SK-N-MC (cell line): ENCODE measurements at regions not wholly inside any gene's neighbourhood (a gene's known extent, or its start where the extent isn't known, plus 50 kb on each side); places are given as distances from the start of the nearest gene placed in this dataset.
A peak's percentile ranks its signal among the peaks of the same experiment; 100 is the strongest.

Source experiments
- DNase-seq: peaks from one replicate; pipeline ENCODE4 v3.0.0-alpha.2; 2011; ENCODE audit warnings: low read depth, low spot score
- H3K27ac ChIP-seq: fragments of 200-600 bp; sonication (generic); 2 replicates; pipeline ENCODE4 v1.5.1; 2016; ENCODE audit warnings: mixed run types
- H3K36me3 ChIP-seq: fragments of 200-600 bp; sonication (generic); 2 replicates; pipeline ENCODE4 v1.6.1; 2017; ENCODE audit warnings: antibody characterized with exemption, low read length, mixed read lengths; ENCODE audit not compliant: insufficient read depth
- H3K4me3 ChIP-seq: fragments of 200-600 bp; sonication (generic); 2 replicates; pipeline ENCODE4 v1.5.1; 2016
- H3K9ac ChIP-seq: fragments of 200-600 bp; sonication (generic); 2 replicates; pipeline ENCODE4 v1.8.0; 2017; ENCODE audit warnings: mixed run types, mixed read lengths; ENCODE audit not compliant: insufficient read length
- H3K9me3 ChIP-seq: fragments of 200-600 bp; sonication (generic); 2 replicates; pipeline ENCODE4 v1.6.1; 2017; ENCODE audit warnings: low read depth, mild to moderate bottlenecking, antibody characterized with exemption, low read length, moderate library complexity, mixed read lengths
- EZH2 ChIP-seq: fragments of 200-600 bp; sonication (generic); IDR thresholded peaks from one replicate; pipeline ENCODE4 v1.6.1; 2017; ENCODE audit warnings: antibody characterized with exemption
- FOXP2 ChIP-seq: optimal IDR thresholded peaks from 2 replicates; pipeline ENCODE3; 2011; ENCODE audit warnings: mild to moderate bottlenecking, moderate library complexity; ENCODE audit not compliant: insufficient read depth; ENCODE audit errors: extremely low read length, control extremely low read depth
- POLR2AphosphoS5 ChIP-seq: IDR thresholded peaks from 2 replicates; pipeline ENCODE4 v1.6.1; 2012; ENCODE audit warnings: mild to moderate bottlenecking, low read depth, low read length, borderline replicate concordance

DNA sequence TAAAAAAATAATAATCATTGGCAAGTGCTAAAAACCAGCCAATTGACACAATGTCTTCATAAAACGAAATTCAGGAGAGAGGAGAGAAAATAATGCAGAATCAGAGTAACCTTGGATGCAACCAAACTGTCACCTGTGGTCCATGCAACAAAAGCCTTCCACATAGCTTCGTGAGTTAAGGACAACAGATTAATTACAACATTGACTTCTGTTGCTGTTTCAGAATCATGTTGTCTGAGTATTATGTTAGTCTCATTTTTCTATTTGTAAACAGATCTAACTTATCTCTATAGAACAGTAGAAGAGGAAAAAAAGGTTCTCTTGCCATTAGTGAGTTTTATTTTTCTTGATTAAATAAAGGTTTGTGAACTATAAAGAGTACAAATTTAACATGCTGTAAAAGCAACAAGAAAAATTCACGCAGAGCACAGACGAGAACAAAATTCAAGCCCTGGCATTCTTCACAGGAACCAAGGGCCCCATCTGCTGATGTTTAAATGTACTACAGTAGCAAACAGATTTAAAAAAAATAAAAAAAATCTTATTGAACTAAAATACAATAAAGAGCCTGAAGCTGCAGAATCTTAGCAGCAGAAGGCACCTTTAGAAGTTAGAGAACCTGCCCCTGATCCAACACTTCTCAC, 381.1 kb upstream of the PKN2 start:
- DNase-seq = peak; percentile 35

DNA sequence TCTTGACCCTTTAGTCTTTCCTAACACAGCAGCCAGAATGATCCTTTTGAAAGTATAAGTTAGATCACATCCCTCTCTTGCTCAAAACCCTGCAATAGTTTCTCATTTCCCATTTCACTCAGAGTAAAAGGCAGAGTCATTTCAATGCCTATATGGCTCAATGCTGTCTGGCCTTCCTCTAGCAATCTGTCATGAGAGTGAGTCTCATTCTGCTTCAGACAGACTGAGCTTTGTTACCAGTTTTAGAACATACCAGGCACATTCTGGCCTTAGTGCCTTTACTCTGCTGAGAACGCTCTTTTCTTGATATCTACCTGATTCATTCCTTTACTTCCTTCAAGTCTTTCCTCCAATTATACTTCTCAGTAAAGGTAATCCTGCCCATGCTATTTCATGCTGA, 372.8 kb upstream of the PKN2 start:
- no peak overlapping the region for H3K4me3 ChIP-seq
- no peak overlapping the region for H3K27ac ChIP-seq
- TF ChIP-seq EZH2 (no peak), POLR2AphosphoS5 (no peak), FOXP2 (no peak)
- DNase-seq = no peak
- no peak overlapping the region for H3K9ac ChIP-seq
- H3K9me3 ChIP-seq = no peaks in the 10 kb centered on the region
- no peaks in the 10 kb centered on the region for H3K36me3 ChIP-seq

More for the DNA sequence above, 381.1 kb upstream of the PKN2 start:
- H3K4me3 ChIP-seq = no peak overlapping the region
- TF ChIP-seq FOXP2 (no peak), EZH2 (no peak), POLR2AphosphoS5 (no peak)
- no peak overlapping the region for H3K9ac ChIP-seq
- H3K36me3 ChIP-seq = no peaks in the 10 kb centered on the region
- H3K9me3 ChIP-seq = no peaks in the 10 kb centered on the region
- no peak overlapping the region for H3K27ac ChIP-seq

DNA sequence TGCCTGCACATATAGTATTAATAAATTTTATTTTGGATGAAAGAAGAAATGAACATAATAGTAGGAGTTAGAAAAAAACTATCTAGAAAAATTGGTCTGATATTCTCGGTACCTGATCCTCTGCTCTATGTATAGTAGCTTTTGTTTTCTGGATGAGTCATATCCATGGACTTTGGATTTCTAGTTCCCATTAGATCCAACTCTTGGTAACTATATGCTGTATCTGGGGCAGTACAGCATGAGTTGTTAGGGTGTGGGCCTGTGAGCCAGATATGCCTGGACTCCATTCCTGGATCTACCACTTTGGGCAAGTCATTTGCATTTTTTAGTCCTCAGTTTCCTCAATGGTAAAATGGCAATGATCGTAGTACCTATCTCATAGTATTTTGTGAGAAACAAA, 372.2 kb upstream of the PKN2 start:
- no peak overlapping the region for H3K4me3 ChIP-seq
- DNase-seq = no peak
- TF ChIP-seq FOXP2 = no peak
- no peak for TF ChIP-seq POLR2AphosphoS5
- TF ChIP-seq EZH2 = no peak
- no peaks in the 10 kb centered on the region for H3K9me3 ChIP-seq
- no peaks in the 10 kb centered on the region for H3K36me3 ChIP-seq
- no peak overlapping the region for H3K9ac ChIP-seq
- no peak overlapping the region for H3K27ac ChIP-seq

DNA sequence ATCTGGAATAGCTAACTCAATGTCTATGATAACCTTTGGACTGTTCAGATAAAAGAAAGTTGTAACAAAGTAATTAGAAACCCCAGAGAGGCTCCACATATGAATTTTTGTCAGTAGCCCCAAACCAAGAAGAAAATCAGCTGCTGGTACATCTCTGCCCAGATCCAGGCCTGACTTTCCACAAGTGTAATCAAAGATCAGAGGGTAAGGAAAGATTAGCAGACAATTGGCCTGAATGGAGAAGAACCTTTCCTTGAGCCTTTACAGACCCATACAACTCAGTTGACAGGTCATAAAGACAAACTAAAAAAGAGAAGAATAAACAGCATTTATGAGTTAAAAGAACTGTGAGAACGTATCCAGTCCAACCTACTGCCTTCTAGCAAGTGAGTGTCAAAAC, 366.7 kb upstream of the PKN2 start:
- DNase-seq = no peak
- Histone ChIP-seq H3K36me3 (no peaks in the 10 kb centered on the region), H3K27ac (no peak overlapping the region), H3K4me3 (no peak overlapping the region), H3K9me3 (no peaks in the 10 kb centered on the region), H3K9ac (no peak overlapping the region)
- TF ChIP-seq POLR2AphosphoS5 (no peak), FOXP2 (no peak), EZH2 (no peak)

DNA sequence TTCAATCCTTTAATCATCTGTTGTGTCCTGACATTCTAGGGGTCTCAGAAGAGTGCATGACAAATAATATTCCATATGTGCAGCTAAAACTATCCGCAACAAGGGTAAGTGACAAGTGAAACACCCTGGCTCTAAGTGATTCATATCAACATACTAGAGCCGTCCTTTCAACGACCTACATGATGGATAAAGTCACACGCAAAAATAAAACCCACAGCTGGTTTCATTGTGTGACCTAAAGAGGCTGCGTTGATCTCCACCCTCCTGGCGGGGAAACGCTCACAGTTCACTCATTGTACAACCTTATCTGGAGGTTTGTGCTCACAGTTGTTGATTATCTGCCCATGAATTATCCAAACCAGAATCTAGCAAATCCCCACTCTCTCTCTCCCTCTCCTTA, 365.3 kb upstream of the PKN2 start:
- H3K9ac ChIP-seq = no peak overlapping the region
- H3K27ac ChIP-seq = no peak overlapping the region
- H3K4me3 ChIP-seq = no peak overlapping the region
- no peaks in the 10 kb centered on the region for H3K36me3 ChIP-seq
- no peak for TF ChIP-seq POLR2AphosphoS5
- TF ChIP-seq FOXP2 = no peak
- no peak for TF ChIP-seq EZH2
- no peak for DNase-seq
- H3K9me3 ChIP-seq = no peaks in the 10 kb centered on the region

DNA sequence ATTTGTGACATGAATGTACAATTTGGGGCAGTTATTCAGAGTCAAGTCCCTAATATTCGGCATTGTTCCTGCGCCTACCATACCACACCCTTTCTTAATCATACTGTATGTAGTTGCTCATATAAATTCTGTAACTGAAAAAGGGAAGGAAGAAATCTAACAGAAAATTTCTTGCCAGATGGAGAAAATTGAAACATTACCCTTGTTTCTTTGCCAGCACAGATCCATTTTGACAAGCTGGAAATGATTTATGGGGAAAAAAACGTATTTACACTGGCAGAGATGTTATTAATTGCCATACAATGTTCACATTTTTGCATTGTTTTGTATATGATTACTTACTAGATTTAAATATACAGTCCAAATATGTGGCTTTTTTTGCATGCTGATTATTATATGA, 363.8 kb upstream of the PKN2 start:
- Histone ChIP-seq H3K9ac (no peak overlapping the region), H3K36me3 (no peaks in the 10 kb centered on the region), H3K4me3 (no peak overlapping the region), H3K9me3 (no peaks in the 10 kb centered on the region), H3K27ac (no peak overlapping the region)
- no peak for TF ChIP-seq FOXP2
- no peak for TF ChIP-seq POLR2AphosphoS5
- no peak for TF ChIP-seq EZH2
- no peak for DNase-seq

DNA sequence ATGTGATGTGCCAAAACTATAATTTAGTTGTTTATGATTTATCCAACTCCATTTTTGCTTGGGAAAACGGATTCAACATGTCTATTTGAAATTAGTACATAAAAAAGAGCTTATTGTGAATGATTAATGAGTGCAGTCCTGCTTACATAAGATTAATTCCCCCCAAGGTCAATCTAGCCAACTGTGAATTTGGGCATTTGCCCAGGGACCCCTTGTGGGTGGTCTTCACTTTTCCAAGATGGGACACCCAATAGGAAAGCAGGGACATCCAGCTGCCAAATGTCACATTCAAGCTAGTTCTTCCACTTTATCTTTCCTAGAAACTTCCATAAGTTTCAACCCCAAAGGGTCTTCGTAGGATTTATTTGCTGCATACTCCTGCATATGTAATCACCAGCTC, 362.4 kb upstream of the PKN2 start:
- no peak for DNase-seq
- Histone ChIP-seq H3K36me3 (no peaks in the 10 kb centered on the region), H3K9ac (no peak overlapping the region), H3K27ac (no peak overlapping the region), H3K9me3 (no peaks in the 10 kb centered on the region), H3K4me3 (no peak overlapping the region)
- TF ChIP-seq EZH2 = no peak
- no peak for TF ChIP-seq FOXP2
- no peak for TF ChIP-seq POLR2AphosphoS5

DNA sequence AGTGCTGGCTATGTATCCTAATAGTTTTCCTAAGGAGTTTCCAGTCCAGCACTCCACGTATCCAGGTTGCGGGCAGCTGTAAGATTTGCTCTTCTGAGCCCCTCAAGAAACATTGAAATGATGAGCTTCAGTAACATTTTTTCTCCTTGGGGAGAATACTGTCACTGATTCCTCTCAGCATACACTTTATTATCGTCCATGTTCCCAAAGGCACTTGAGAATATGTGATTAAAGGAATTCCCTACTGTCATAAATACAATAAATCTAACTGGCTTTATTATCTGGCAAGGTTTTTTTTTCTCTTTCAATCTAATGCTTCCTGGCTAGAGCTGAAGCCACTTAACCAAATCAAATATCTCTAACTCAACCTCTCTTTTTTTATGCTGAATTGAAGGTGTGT, 359.2 kb upstream of the PKN2 start:
- H3K27ac ChIP-seq = no peak overlapping the region
- H3K9ac ChIP-seq = no peak overlapping the region
- DNase-seq = no peak
- H3K36me3 ChIP-seq = no peaks in the 10 kb centered on the region
- no peak overlapping the region for H3K4me3 ChIP-seq
- no peaks in the 10 kb centered on the region for H3K9me3 ChIP-seq
- TF ChIP-seq POLR2AphosphoS5 = no peak
- TF ChIP-seq EZH2 = no peak
- no peak for TF ChIP-seq FOXP2

DNA sequence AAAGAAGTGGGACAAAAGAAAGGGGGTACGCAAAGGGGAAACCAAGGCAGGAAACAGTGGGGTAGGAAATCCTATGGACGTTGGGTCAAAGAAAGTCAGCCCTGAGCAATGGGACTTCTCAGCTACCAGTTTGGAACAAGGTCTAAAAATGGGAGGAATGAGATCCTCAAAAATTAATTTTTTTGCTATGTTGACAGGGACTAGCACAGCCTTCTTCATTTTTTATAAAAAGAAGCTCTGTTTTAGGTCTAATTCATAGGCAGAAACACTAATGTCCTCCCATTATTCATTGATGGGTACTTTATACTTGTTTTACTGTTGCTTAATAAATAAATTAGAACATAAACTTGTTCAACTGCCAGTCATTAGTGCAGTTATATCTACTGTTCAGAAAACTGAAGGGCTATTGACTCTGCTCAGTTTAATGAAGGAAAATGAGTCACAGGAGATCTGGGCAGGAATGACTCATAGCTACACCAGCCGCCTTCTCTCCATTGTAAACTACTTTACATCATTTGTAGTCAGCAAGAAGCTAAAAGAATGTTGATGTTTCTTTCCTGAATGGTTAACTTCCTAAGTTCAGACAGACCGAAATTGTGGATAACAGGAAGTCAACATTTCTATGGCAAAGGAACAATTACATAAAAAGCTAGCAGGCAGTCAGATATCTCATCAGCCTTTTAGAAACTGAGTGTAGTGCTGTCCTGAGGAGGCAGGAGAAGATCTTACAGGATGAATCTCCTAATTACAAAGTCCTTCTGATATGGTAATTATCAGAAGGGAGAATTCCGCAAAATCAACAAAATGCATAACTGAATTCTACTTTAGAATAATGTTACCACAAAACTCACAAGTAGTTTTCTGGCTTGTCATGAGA, 356.4 kb upstream of the PKN2 start:
- no peaks in the 10 kb centered on the region for H3K9me3 ChIP-seq
- no peaks in the 10 kb centered on the region for H3K36me3 ChIP-seq
- H3K4me3 ChIP-seq = peak overlapping the region; percentile 29
- H3K9ac ChIP-seq = peak overlapping the region; percentile 27
- DNase-seq = peak; percentile 77
- peak overlapping the region; percentile 84 for H3K27ac ChIP-seq
- no peak for TF ChIP-seq FOXP2
- no peak for TF ChIP-seq POLR2AphosphoS5
- TF ChIP-seq EZH2 = no peak
